ENCODE measurements at regions not wholly inside any gene's neighbourhood (a gene's known extent, or its start where the extent isn't known, plus 50 kb on each side); places are given as distances from the start of the nearest gene placed in this dataset.

GRCh38 chr5:124692950-124693349 is 53.5 kb downstream of the ZNF608 start:
- no peak overlapping the region for H3K27ac ChIP-seq (ENCODE audit: insufficient read depth, low read depth, low read length, poor library complexity, severe bottlenecking)
- no peaks in the 10 kb centered on the region for H3K27me3 ChIP-seq (ENCODE audit: control insufficient read depth, insufficient read depth, low read length, poor library complexity, severe bottlenecking)
- 100% methylated on average over 2 of the region's 2 CpGs; no CpG with 5 or more reads in 1 of the 2 experiments for WGBS, 2 experiments
- peaks cover 13% of the 10 kb centered on the region for H3K4me1 ChIP-seq (ENCODE audit: control insufficient read depth, insufficient read depth, low read length)
- peaks cover 3% of the 10 kb centered on the region for H3K36me3 ChIP-seq (ENCODE audit: control insufficient read depth, insufficient read depth, low read length)
- no peaks in the 10 kb centered on the region for H3K9me3 ChIP-seq (ENCODE audit: control insufficient read depth, low read length)
- no peak overlapping the region for H3K4me3 ChIP-seq (ENCODE audit: insufficient read depth, low read depth, low read length)

- H3K9me3 ChIP-seq (ENCODE audit: control insufficient read depth, low read length) = no peaks in the 10 kb centered on the region
- no peak overlapping the region for H3K27ac ChIP-seq (ENCODE audit: insufficient read depth, low read depth, low read length, poor library complexity, severe bottlenecking)
- peaks cover 3% of the 10 kb centered on the region for H3K36me3 ChIP-seq (ENCODE audit: control insufficient read depth, insufficient read depth, low read length)
- H3K4me1 ChIP-seq (ENCODE audit: control insufficient read depth, insufficient read depth, low read length) = peaks cover 6% of the 10 kb centered on the region
- 95 to 100% methylated on average over 3 of the region's 3 CpGs for WGBS, 2 experiments
- H3K4me3 ChIP-seq (ENCODE audit: insufficient read depth, low read depth, low read length) = no peak overlapping the region
- no peaks in the 10 kb centered on the region for H3K27me3 ChIP-seq (ENCODE audit: control insufficient read depth, insufficient read depth, low read length, poor library complexity, severe bottlenecking)
Measured at GRCh38 chr5:124692324-124692723, 54.1 kb downstream of the ZNF608 start.

DNA sequence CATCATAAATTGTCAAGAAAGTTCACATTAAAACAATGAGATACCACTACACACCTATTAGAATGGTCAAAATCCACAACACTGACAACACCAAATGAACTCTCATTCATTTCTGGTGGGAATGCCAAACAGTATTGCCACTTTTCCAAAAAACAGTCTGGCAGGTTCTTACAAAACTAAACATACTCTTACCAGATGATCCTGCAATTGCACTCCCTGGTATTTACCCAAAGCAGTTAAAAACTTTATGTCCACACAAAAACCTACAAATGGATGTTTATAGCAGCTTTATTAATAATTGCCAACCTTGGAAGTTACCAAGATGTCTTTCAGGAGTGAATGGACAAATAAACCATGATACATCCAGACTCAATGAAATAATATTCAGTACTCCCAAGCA is 56.8 kb downstream of the ZNF608 start:
- peaks cover 11% of the 10 kb centered on the region for H3K4me1 ChIP-seq (ENCODE audit: control insufficient read depth, insufficient read depth, low read length)
- no peaks in the 10 kb centered on the region for H3K27me3 ChIP-seq (ENCODE audit: control insufficient read depth, insufficient read depth, low read length, poor library complexity, severe bottlenecking)
- H3K9me3 ChIP-seq (ENCODE audit: control insufficient read depth, low read length) = no peaks in the 10 kb centered on the region
- no peak overlapping the region for H3K27ac ChIP-seq (ENCODE audit: insufficient read depth, low read depth, low read length, poor library complexity, severe bottlenecking)
- H3K4me3 ChIP-seq (ENCODE audit: insufficient read depth, low read depth, low read length) = no peak overlapping the region
- peaks cover under 1% of the 10 kb centered on the region for H3K36me3 ChIP-seq (ENCODE audit: control insufficient read depth, insufficient read depth, low read length)

- Histone ChIP-seq H3K36me3 (ENCODE audit: control insufficient read depth, insufficient read depth, low read length) (no peaks in the 10 kb centered on the region), H3K27me3 (ENCODE audit: control insufficient read depth, insufficient read depth, low read length, poor library complexity, severe bottlenecking) (no peaks in the 10 kb centered on the region), H3K9me3 (ENCODE audit: control insufficient read depth, low read length) (no peaks in the 10 kb centered on the region), H3K4me3 (ENCODE audit: insufficient read depth, low read depth, low read length) (no peak overlapping the region), H3K27ac (ENCODE audit: insufficient read depth, low read depth, low read length, poor library complexity, severe bottlenecking) (no peak overlapping the region), H3K4me1 (ENCODE audit: control insufficient read depth, insufficient read depth, low read length) (peaks cover 11% of the 10 kb centered on the region)
- 95 to 96% methylated on average over 3 of the region's 3 CpGs for WGBS, 2 experiments
Measured at GRCh38 chr5:124686239-124687004, 60.0 kb downstream of the ZNF608 start.

- H3K27me3 ChIP-seq (ENCODE audit: control insufficient read depth, insufficient read depth, low read length, poor library complexity, severe bottlenecking) = no peaks in the 10 kb centered on the region
- no peak overlapping the region for H3K4me3 ChIP-seq (ENCODE audit: insufficient read depth, low read depth, low read length)
- no peak overlapping the region for H3K27ac ChIP-seq (ENCODE audit: insufficient read depth, low read depth, low read length, poor library complexity, severe bottlenecking)
- H3K4me1 ChIP-seq (ENCODE audit: control insufficient read depth, insufficient read depth, low read length) = peaks cover 12% of the 10 kb centered on the region
- 92 to 100% methylated on average over 1 to 3 of the region's 3 CpGs for WGBS, 2 experiments
- H3K9me3 ChIP-seq (ENCODE audit: control insufficient read depth, low read length) = no peaks in the 10 kb centered on the region
- no peaks in the 10 kb centered on the region for H3K36me3 ChIP-seq (ENCODE audit: control insufficient read depth, insufficient read depth, low read length)
Measured at GRCh38 chr5:124685404-124685930, 61.0 kb downstream of the ZNF608 start.

DNA sequence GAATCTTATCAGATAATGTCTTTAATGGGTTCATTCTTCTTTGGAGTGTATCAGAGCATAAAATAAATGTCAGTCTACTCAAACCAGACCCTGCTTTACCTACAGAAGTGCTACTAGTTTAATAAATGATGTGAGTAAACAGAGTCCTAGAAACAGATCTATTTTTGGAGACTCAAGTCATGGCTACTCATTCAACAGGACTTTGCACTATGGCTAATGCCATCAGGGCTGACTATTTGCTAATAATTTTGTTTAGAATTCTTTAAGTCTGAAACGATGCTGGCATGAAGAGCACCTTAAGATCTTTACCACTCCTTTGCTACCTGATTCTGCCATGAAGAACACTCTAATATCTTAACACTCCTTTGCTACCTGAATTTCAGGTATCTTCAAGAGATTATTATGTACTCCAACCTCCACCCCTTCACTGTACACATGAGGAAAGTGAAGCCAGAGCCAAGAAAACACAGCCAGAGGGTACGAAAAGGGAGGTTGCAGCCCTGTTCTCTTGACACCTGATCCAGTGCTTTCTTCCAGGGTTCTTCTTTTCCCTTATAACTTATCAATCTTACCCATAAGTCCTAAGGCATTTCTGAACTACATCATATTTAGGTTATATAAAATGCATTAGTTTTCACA is 62.4 kb downstream of the ZNF608 start:
- H3K9me3 ChIP-seq (ENCODE audit: control insufficient read depth, low read length) = no peaks in the 10 kb centered on the region
- H3K4me1 ChIP-seq (ENCODE audit: control insufficient read depth, insufficient read depth, low read length) = peaks cover 26% of the 10 kb centered on the region
- WGBS, 2 experiments = 94 to 100% methylated on average over 2 of the region's 2 CpGs
- no peaks in the 10 kb centered on the region for H3K36me3 ChIP-seq (ENCODE audit: control insufficient read depth, insufficient read depth, low read length)
- no peaks in the 10 kb centered on the region for H3K27me3 ChIP-seq (ENCODE audit: control insufficient read depth, insufficient read depth, low read length, poor library complexity, severe bottlenecking)
- no peak overlapping the region for H3K27ac ChIP-seq (ENCODE audit: insufficient read depth, low read depth, low read length, poor library complexity, severe bottlenecking)
- H3K4me3 ChIP-seq (ENCODE audit: insufficient read depth, low read depth, low read length) = no peak overlapping the region

DNA sequence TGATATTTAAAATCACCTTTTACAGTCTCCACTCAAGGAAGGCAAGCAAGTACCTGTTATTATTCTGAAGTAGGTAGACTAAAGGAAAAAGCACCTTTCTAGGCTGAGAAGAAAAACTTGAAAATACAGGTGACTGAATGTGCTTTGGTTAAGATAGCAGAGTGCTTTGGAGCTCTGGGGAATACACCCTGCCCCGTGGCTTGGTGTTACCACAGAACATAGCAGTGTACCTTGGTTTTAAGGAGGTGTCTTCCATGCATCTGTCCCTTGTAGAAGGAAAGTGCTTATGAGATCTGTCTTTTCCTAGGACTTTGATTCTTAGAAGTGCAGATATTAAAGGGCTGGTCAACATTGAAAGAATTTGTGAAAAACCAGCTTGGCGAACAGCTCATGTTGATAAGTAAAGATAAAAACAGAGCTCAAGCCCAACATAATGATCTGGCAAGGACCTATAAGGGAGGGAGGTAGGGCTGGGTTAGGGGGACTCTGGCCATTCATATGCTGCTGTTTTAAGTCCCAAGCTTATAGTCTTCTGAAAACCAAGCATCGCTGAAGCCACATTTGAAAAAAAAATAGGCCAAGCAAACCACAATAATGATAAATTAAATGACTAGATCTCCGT is 66.8 kb downstream of the ZNF608 start:
- Histone ChIP-seq H3K4me1 (ENCODE audit: control insufficient read depth, insufficient read depth, low read length) (peaks cover 41% of the 10 kb centered on the region), H3K9me3 (ENCODE audit: control insufficient read depth, low read length) (no peaks in the 10 kb centered on the region), H3K27ac (ENCODE audit: insufficient read depth, low read depth, low read length, poor library complexity, severe bottlenecking) (peak overlapping the region; percentile 20), H3K36me3 (ENCODE audit: control insufficient read depth, insufficient read depth, low read length) (no peaks in the 10 kb centered on the region), H3K27me3 (ENCODE audit: control insufficient read depth, insufficient read depth, low read length, poor library complexity, severe bottlenecking) (no peaks in the 10 kb centered on the region), H3K4me3 (ENCODE audit: insufficient read depth, low read depth, low read length) (no peak overlapping the region)
- 85 to 91% methylated on average over 2 to 4 of the region's 4 CpGs for WGBS, 2 experiments

DNA sequence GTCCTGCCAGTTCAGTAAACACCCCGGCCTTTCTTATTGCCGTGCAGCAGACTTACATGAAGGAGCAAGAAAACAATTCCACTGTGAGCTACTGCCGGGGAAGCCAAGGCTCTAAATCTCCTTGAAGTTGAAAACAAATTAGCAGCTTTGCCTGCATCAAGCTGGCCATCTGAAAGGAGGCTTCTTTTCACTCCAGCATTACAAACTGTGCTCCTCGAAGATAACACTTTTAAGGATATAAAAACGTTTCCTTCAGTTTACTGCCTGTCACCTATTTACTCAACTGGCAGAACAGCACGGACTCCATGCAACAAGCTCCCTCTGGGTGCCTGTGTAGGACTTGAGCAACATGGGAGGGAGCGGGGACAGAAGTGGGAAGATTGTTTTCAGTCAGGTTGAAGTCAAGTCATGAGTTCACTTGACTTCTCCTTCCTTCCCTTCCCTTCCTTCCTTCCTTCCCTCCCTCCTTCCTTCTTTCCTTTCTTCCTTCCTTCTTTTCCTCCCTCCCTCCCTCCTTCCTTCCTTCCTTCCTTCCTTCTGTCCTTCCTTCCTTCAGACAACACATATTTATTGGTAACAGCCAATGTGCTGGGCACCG is 67.4 kb downstream of the ZNF608 start:
- H3K9me3 ChIP-seq (ENCODE audit: control insufficient read depth, low read length) = no peaks in the 10 kb centered on the region
- no peaks in the 10 kb centered on the region for H3K36me3 ChIP-seq (ENCODE audit: control insufficient read depth, insufficient read depth, low read length)
- H3K4me3 ChIP-seq (ENCODE audit: insufficient read depth, low read depth, low read length) = no peak overlapping the region
- 58 to 64% methylated on average over 7 to 8 of the region's 8 CpGs for WGBS, 2 experiments
- peak overlapping the region; percentile 52 for H3K27ac ChIP-seq (ENCODE audit: insufficient read depth, low read depth, low read length, poor library complexity, severe bottlenecking)
- no peaks in the 10 kb centered on the region for H3K27me3 ChIP-seq (ENCODE audit: control insufficient read depth, insufficient read depth, low read length, poor library complexity, severe bottlenecking)
- H3K4me1 ChIP-seq (ENCODE audit: control insufficient read depth, insufficient read depth, low read length) = peaks cover 41% of the 10 kb centered on the region

- Histone ChIP-seq H3K4me3 (ENCODE audit: insufficient read depth, low read depth, low read length) (no peak overlapping the region), H3K27ac (ENCODE audit: insufficient read depth, low read depth, low read length, poor library complexity, severe bottlenecking) (peak overlapping the region; percentile 52), H3K4me1 (ENCODE audit: control insufficient read depth, insufficient read depth, low read length) (peaks cover 41% of the 10 kb centered on the region), H3K9me3 (ENCODE audit: control insufficient read depth, low read length) (no peaks in the 10 kb centered on the region), H3K27me3 (ENCODE audit: control insufficient read depth, insufficient read depth, low read length, poor library complexity, severe bottlenecking) (no peaks in the 10 kb centered on the region), H3K36me3 (ENCODE audit: control insufficient read depth, insufficient read depth, low read length) (no peaks in the 10 kb centered on the region)
- WGBS, 2 experiments = 92 to 95% methylated on average over 4 of the region's 4 CpGs
Measured at GRCh38 chr5:124678468-124678867, 68.0 kb downstream of the ZNF608 start.

Measured in ectodermal cell (in vitro differentiated cells).